Keratinocyte (primary cell): ENCODE measurements at regions not wholly inside any gene's neighbourhood (a gene's known extent, or its start where the extent isn't known, plus 50 kb on each side); places are given as distances from the start of the nearest gene placed in this dataset.
A peak's percentile ranks its signal among the peaks of the same experiment; 100 is the strongest.

ENCODE experiments used
- EZH2 ChIP-seq: IDR thresholded peaks from one replicate; pipeline ENCODE4 v1.6.1; 2012; ENCODE audit warnings: inconsistent platforms, mild to moderate bottlenecking, low read length, moderate library complexity
- TF ChIP-seq, protein P1 (sequence below), 3 experiments: IDR thresholded peaks in 1 of 3; conservative IDR thresholded peaks in 1 of 3; optimal IDR thresholded peaks in 1 of 3; 2 replicates in 2 of 3; 3 replicates in 1 of 3; pipeline versions ENCODE3 to v1.5.1; 2011; ENCODE audit warnings: low read length in 3 of 3, mild to moderate bottlenecking in 3 of 3, moderate library complexity in 2 of 3, control low read depth in 1 of 3, inconsistent platforms in 1 of 3; ENCODE audit not compliant: insufficient read depth in 2 of 3; ENCODE audit errors: extremely low read depth in 1 of 3

- TF ChIP-seq, protein P1, sequence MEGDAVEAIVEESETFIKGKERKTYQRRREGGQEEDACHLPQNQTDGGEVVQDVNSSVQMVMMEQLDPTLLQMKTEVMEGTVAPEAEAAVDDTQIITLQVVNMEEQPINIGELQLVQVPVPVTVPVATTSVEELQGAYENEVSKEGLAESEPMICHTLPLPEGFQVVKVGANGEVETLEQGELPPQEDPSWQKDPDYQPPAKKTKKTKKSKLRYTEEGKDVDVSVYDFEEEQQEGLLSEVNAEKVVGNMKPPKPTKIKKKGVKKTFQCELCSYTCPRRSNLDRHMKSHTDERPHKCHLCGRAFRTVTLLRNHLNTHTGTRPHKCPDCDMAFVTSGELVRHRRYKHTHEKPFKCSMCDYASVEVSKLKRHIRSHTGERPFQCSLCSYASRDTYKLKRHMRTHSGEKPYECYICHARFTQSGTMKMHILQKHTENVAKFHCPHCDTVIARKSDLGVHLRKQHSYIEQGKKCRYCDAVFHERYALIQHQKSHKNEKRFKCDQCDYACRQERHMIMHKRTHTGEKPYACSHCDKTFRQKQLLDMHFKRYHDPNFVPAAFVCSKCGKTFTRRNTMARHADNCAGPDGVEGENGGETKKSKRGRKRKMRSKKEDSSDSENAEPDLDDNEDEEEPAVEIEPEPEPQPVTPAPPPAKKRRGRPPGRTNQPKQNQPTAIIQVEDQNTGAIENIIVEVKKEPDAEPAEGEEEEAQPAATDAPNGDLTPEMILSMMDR (optimal IDR thresholded peaks at IDR 0.05 in 1 of 3, IDR thresholded peaks at IDR 0.05 in 1 of 3, conservative IDR thresholded peaks at IDR 0.05 in 1 of 3; ENCODE audit: extremely low read depth in 1 of 3, insufficient read depth in 2 of 3, low read length in 3 of 3): peak; percentile 21 to 66 (median 39)
- TF ChIP-seq EZH2: no peak
Observed at GRCh38 chr12:126747530-126748149, 1519.3 kb upstream of the TMEM132C start.
